ENCODE measurements at regions not wholly inside any gene's neighbourhood (a gene's known extent, or its start where the extent isn't known, plus 50 kb on each side); places are given as distances from the start of the nearest gene placed in this dataset.

DNA sequence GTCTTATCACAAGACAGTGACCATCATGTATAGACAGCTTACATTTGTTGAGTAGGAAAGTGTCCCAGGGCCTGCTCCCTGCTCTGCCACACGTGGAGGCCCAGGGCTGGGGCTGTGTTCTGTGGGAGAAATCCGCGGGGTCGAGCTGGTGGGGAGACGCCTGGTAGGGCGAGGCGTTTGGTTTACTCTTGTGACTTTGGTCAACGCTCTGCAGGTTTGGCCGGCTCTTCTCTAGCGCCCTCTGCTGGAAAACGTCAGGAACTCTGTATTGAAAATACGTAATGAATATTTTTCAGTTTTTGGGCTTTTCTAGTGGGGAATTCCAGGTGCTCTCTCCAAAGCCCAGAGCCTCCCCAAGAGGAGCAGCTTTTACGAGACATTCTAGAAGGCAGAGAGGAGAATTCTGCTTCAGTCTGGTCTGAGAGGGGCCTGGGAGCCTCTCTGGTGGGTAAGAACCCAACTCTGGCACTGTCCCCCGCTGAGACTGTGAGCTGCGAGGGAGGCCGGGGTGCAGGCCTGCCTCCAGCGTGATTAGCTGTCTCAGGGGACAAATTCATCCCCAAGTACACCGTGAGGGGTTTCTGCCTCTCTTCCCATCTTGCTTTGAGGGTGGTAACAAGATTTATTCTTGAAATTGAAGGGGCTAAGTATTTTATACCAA is 112.6 kb upstream of the RALGAPA2 start:
- TF ChIP-seq POLR2AphosphoS5 (IDR thresholded peaks at IDR 0.05): no peak
- TF ChIP-seq POLR2A (IDR thresholded peaks at IDR 0.05): no peak

Measured in breast epithelium (tissue), 3 donors.